Mucosa of gallbladder (tissue), 1 donor: ENCODE measurements at regions not wholly inside any gene's neighbourhood (a gene's known extent, or its start where the extent isn't known, plus 50 kb on each side); places are given as distances from the start of the nearest gene placed in this dataset.
"Not testable (repeated sequence)": the region's sequence is repeated elsewhere in the genome, so short reads cannot be mapped to it uniquely, and the experiment has no call there.

Experiments
- DNase-seq: peaks from one replicate; pipeline ENCODE4 v3.0.0-alpha.2; 2020; ENCODE audit warnings: low spot score
- donor health status: DM: no; HTN: no; CAD: no.

DNA sequence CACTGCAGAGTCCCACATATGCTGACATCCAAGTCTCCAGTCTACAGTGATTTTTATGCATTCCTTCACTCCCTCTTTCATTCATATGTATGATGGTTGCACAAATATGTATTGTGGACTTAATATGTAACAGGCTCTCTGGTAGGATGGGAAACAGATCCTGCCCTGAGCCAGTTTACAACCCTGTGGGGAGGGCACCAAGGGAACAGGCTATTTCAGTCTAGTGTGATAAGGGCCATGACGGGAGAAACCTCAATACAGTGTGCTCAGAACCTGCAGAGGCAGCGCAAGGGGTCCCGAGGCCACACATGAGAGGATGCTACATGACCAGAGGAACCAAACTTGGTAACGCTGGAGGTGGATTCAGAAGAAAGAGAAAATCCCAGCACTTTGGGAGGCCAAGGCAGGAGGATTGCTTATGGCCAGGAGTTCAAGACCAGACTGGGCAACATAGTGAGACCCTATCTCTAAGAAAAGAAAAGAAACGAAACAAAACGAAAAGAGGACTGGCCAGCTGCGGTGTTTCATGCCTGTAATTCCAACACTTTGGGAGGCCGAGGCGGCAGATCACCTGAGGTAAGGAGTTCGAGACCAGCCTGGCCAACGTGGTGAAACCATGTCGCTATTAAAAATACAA, 249.8 kb upstream of the JARID2 start:
- no peak for DNase-seq

DNA sequence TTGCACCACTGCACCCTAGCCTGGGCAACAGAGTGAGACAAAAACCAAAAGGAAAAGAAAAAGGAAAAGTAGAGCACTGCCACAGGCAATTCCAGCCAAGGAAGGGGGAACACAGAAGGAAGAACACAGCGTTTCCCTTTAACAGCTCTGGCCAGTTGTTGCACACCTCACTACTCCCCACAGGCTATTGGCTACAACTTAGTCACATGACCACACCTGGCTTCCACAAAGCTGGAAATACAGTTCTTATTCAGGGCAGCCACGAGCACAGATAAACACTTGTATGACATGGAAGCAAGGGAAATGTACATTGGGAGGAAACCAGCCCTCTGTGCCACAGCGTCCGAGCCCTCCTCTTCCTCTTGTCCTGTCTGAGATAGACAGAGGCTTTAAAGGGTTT, 249.0 kb upstream of the JARID2 start:
- no peak for DNase-seq

DNA sequence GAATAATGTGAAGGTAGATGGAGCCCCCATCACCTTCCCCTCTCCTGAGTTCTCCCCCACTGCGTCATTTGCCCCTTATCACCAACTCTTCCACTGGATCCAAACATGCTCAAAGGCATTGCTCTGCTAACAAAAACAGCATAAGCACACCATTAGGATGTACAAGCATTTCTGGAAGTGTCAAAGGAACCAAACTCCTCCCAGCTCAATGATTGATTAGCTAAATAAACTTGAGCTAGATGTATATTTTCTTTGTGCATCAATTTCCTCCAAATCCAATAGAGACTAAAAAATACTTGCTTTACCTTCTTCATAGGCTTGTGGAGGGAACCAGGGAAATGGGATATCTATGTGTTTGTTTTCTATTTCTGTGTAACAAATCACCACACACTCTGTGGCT, 248.4 kb upstream of the JARID2 start:
- DNase-seq = no peak

DNA sequence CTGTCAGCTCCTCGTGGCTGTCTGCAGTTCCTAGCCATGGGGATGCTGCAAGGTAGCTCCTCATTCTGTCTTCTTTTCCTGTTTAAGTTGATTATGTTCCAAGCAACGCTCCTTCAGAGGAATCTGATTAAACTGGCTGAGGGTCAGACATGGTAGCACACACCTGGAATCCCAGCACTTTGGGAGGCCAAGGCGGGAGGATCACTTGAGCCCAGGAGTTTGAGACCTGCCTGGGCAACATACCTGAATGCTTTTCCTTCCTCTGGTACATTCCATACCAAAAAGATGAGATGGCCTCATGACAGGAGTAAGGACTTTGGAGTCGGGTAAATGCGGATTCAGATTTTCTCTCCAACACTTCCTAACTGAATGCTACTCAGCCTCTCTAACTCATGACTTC, 246.8 kb upstream of the JARID2 start:
- no peak for DNase-seq

DNA sequence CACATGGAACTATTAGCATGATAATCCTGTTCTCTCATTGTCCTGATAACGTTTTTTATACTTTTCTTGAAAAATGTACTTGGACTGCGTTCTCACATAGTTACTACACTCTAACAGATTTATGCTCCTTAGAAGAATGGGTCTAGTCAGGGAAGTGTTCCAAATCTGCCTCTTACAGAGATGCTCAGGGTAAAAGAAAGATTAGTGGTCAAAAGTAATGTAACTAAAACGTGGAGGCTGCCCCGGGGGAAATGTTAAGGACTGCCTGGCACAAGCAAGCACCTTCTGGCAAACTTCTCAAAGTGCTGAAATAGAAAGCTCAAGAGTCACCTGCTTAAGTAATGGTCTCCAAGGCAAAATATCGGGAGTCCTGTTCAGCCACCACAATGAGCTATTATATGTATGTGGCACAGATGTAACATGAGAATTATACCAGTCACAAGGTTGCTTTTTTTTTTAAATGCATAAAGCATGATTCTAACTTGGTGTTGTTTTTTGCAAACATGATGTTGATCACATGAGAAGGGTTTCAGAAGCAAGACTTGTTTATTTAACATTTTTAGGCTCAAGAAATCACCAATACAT, 244.5 kb upstream of the JARID2 start:
- no peak for DNase-seq

DNA sequence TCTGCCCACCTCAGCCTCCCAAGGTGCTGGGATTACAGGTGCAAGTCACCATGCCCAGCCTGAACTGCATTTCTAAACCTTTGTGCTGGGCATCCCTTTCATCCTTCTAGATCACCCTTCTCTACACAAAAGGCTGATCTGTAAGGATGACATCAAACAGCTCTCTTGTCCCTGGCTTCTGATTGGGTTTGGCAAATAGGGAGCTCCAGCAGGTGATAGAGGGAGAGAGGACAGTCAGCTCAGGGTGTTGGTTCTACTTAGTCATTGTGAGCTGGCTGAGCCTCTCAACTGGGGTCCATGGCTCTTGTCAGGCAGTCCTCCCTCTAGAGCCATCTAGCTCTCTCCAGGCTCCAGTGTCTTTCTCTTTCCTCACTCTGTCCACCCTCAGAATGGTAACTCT, 237.6 kb upstream of the JARID2 start:
- DNase-seq = no peak

DNA sequence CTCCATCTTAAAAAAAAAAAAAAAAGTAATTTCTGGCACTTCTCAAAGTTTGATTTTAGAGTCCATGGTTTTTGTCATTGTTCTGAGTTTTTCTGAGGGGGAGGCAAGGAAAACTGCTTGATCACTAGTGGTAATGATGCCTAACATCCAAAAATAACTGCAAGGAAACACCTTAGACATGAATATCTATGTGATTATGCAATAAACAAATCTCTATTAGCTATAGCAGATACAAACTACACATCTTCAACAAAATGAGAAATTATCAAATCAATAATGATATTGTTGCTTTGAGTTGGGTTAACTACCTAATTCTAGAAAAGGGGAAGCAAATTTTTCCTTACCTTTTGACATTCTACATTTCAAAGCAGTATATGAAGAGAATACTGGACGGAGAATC, 230.9 kb upstream of the JARID2 start:
- DNase-seq = no peak

DNA sequence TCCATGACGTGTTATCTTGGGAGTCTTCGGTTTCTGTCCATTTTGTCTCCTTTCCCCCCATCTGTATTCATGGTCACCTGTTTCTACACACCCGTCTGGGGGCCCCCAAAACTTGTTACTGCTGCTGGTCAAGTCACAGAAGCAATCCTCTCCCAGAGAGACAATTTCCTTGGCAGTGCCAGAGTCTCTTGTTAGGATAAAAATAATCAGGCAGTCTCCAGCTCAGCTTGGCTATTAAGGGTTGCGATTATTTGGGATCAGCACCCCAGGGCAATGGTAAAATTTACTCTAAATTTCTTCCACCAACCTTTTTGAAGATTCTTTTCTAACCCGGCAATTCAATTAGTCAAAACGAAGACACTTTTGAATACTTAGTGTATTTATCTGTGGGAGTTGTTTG, 229.1 kb upstream of the JARID2 start:
- DNase-seq = no peak

DNA sequence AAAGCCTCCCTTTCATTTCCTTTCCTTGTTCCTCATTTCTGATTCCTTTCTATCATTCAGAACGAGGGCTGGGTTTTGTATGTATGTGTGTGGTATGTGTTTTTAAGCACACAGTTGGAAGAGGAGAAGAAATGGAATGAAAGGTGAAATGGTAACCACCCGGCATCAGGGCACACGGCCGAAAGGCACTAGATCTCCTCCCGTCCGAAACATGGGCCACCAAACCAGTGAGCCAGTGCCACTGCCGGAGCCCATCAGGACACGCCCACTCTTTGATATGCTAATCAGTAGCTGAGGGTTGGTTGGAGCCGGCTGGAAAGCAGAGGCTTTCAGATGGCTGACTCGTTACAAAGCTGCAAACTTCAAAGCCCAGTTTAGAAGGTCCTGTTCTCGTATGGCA, 228.6 kb upstream of the JARID2 start:
- no peak for DNase-seq

DNA sequence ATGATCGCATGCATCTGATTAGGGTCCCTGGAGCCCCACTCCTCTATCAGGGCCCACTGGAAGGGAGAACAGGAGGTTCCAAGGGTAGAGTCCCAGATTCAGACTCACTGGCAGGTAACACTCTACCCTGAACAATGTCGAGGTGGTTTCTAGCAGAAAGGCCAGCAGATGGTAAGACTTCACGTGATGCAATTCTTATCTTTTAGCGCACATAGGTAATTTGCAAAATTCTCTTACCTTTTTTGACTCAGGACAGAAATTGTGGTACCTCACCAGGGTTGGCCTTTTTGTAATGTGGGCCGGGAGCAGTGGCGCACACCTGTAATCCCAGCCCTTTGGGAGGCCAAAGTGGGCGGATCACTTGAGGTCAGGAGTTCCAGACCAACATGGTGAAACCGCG, 228.1 kb upstream of the JARID2 start:
- no peak for DNase-seq

DNA sequence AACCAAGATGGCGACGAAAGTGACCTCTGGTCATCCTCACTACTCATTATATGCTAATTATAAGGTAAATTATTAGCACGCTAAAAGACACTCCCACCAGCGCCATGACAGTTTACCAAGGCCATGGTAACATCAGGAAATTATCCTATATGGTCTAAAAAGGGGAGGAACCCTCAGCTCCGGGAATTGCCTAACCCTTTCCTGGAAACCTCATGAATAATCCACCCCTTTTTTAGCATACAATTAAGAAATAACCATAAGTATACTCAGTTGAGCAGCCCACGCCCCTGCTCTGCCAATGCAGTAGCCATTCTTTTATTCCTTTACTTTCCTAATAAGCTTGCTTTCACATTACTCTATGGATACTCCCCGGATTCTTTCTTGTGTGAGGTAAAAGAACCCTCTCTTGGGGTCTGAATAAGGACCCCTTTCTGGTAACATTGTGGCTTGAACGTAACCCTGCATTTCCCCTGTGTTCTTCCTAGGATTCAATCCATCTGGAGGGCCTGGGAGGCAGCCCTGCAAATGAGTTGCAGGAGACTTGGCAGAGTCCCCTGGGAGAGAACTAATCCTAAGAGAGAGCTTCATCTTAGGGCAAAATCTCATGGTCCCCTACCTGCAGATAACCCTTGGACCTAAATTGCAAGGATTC, 225.6 kb upstream of the JARID2 start:
- no peak for DNase-seq

DNA sequence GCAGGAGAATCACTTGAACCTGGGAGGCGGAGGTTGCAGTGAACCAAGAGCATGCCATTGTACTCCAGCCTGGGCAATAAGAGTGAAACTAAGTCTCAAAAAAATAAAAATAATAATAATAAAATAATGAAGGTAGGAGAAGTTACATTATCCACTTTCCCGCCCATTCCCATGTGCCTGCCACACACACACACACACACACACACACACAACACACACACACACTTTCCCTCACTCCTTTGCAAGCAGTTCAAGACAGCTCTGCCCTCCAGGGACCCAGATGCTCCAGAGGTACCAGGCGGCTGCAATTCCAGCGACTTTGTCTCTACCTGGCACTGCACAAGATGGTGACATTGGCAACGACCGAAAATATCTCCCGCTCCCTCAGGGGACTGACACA, 224.8 kb upstream of the JARID2 start:
- DNase-seq = no peak

DNA sequence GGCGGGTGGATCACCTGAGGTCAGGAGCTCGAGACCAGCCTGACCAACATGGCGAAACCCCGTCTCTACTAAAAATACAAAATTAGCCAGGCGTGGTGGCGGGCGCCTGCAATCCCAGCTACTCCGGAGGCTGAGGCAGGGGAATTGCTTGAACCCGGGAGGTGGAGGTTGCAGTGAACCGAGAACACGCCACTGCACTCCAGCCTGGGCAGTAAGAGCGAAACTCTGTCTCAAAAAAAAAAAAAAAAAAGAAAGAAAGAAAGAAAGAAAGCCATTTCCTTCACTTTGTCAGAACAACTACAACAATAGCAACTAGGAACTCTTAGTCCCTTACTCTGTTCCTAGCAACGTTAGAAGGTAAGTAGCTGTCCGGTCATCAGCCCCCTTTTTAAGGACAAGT, 222.9 kb upstream of the JARID2 start:
- not testable (repeated sequence) for DNase-seq

DNA sequence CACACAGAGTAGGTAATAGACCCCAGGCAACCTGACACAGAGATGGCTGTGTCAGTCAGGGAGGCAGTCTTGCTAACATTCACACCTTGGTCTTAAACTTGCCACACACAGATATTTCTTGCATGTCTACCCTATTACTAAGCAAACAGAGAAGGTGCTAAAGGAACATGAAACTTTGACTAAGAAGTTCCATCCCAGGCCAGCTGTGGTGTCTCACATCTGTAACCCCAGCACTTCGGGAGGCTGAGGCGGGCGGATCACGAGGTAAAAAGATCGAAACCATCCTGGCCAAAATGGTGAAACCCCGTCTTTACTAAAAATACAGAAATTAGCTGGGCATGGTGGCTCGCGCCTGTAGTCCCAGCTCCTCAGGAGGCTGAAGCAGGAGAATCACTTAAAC, 222.4 kb upstream of the JARID2 start:
- no peak for DNase-seq

DNA sequence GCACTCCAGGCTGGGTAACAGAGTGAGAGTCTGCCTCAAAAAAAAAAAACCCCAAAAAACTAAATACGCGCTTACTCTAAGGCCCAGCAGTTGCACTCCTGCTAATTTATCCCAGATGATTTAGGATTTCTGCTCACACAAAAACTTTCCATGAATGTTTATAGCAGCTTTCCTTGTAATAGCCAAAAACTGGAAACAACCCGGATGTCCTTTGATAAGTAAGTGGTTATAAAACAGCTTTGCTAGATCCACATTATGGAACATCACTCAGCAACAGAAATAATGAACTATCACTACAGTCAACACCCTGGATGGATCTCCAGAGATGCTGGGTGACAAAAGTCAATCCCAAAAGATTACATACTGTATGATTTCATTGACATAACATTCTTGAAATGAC, 220.4 kb upstream of the JARID2 start:
- DNase-seq = no peak

DNA sequence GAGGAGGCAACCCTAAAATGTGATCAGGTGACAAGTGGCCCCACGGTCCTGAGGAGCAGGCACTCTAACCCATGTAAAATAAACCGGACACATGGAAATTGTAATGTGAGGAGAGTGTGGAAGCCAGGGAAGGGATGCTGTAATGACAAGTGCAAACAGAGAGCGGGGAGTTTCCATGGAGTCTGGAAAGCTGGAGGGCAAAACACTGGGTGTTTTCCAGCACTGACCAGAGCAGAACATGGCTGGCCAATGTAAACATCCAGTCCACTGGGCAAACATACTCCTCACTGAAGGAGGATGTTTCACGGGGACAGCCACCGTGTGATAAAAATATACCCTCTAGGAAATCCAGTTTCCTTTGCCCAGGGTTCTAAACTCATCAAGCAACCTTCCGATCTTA, 219.0 kb upstream of the JARID2 start:
- DNase-seq = peak; percentile 11

DNA sequence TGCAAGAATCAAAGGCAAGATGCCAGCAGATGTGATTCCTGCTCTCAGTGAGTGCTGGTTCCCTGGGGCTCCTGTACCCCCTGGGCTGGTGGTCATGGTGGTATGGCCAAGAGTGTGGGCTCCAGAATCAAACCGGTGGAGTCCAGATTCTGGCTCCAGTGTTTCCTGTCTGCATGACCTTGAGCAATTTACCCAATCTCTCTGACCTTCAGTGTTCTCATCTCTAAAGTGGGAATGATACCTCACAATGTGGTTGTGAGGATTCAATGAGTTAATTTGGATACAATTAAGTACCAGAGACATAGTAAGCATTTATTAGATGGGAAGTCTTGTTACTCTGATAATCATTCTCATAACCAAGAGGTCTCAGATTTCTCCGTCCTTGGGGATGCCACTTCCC, 218.4 kb upstream of the JARID2 start:
- DNase-seq = no peak

DNA sequence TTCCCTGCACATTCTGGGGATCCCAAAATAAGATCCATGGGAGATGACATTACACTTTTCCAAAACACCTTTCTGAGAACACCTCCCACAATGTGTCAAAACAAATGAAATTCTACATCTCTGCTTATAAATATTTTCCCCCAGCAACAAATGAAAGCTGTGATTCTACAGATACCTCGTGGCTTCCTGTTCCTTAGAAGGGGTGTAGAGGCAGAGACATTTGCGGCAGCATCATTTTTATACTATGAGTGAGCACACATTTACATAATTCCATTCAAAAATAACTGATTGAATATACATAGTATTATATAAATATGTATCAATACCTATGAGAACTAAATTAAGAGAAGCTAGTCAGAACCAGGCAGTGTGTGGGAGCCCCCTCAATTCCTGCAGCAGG, 213.9 kb upstream of the JARID2 start:
- no peak for DNase-seq

DNA sequence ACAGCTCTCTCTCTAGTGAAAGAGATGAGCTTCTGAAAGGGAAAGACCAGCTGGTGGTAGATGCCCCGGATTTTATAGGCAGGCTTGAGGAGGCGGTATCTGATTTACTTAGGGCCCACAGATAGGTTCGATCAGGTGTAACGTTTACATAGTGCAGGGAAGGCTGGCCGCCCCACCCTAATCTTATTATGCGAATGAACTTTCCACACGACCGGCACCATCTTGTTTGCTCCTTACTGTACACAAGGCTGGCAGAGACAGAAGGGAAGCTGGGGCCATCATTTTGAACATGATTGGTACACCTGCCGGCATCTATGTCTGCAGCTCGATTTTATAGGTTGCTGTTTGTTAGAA, 212.0 kb upstream of the JARID2 start:
- no peak for DNase-seq

DNA sequence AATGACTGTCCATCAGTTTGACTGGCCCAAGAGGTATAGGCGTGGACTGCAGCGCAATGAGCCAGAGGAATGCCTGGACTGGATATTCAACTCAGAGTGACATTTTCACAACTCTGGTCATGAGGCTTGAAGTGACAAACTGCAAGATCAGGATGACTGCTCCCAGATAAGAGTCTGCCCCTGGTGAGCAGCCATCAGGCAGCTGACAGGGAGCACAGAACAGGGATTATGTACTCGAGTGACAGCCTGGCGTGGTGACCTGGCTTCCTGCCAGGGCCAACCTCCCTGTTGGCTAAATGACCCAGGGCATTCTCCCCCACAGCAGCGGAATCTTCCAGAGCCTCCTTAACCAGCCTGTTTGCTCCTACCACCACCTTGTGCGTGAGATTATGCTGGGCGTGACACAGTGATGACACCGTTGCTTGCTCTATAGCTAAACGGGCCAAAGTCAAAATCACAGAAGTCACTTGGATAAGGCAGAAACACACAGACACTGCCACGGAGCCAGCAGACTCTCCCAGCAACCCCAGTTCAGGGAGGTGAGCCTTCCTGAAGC, 209.1 kb upstream of the JARID2 start:
- DNase-seq = peak; percentile 20

DNA sequence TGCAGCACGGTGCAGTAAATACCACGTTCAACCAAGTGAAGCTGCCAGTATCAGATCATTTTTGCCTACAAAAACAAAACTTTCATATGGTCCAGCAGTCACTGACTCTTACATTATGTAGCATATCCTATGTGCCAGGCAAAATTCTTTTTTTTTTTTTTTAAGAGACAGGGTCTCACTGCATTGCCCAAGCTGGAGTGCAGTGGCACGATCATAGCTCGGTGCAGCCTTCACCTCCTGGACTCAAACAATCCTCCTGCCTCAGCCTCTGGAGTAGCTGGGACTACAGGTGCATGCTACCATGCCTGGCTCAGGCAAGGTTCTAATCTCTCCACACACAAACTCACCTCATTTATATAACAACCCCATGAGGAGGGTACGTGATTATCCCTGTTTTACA, 208.6 kb upstream of the JARID2 start:
- DNase-seq = no peak

DNA sequence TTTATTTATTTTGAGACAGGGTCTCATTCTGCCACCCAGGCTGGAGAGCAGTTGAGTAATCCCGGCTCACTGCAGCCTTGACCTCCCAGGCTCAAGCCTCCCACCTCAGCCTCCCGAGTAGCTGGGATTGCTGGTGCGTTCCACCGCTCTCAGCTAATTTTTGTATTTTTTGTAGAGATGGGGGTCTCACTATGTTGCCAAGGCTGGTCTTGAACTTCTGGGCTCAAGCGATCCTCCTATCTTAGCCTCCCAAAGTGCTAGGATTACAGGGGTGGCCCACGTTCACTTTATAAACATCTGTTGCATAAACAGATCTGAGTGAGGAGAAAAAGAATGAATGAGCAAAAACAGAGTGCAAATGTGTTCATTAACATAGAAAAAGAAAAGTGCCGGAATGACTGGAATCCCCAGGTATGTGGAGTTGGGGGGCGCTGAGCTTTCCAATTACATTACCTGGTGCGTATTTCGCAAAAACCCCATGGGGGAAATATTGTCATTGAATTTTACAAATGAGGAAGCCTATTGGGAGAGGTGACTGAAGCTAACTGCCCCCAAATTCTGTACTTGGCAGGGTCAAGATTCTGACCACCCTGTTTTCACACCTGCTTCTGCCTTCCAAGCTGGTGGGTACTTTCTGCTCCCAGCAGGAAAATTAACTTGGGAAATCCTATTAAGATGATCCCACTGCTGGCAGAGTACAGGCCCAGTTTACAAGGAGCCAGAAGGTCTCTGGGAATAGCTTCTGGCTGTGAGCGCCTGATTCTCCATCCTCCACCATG, 207.7 kb upstream of the JARID2 start:
- DNase-seq = no peak

DNA sequence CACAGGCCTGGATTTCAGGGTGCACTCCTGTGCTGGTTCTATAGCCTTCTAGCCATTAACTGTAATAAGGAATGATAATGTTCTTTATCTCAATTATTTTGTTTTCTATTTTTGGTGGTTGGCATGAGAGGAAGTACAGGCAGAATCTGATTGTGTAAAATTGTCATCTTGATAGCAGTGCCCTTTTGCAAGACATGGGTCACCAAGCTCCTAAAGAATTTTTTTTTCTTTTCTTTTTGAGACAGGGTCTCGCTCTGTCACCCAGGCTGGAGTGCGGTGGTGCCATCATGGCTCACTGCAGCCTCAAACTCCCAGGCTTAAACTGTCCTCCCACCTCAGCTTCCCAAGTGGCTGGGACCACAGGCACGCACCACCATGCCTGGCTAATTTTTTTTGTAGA, 206.7 kb upstream of the JARID2 start:
- DNase-seq = no peak
